Vagina (tissue), 2 donors: ENCODE measurements at regions not wholly inside any gene's neighbourhood (a gene's known extent, or its start where the extent isn't known, plus 50 kb on each side); places are given as distances from the start of the nearest gene placed in this dataset.

Experiments used
- DNase-seq, 2 donors: peaks; one replicate each; pipeline ENCODE4 v3.0.0-alpha.2; 2017; ENCODE audit errors: extremely low spot score in 2 of 2
- H3K27ac ChIP-seq: fragments of 200-600 bp; sonication (generic); one replicate; pipeline ENCODE4 v1.5.1; 2019
- H3K27me3 ChIP-seq: fragments of 200-600 bp; sonication (generic); one replicate; pipeline ENCODE4 v1.5.1; 2019
- H3K36me3 ChIP-seq, 2 donors: fragments of 200-600 bp; sonication (generic); one replicate each; pipeline ENCODE4 v1.5.1; 2017 to 2019
- H3K4me1 ChIP-seq: fragments of 200-600 bp; sonication (generic); one replicate; pipeline ENCODE4 v1.5.1; 2019
- H3K4me3 ChIP-seq, 2 donors: fragments of 200-600 bp; sonication (generic); 1 replicate in 1 of 2; 2 replicates in 1 of 2; pipeline ENCODE4 v1.5.1; 2016 to 2019
- H3K9me3 ChIP-seq: fragments of 200-600 bp; sonication (generic); one replicate; pipeline ENCODE4 v1.5.1; 2019
- POLR2A ChIP-seq, 2 donors: fragments of 450-650 bp; IDR thresholded peaks; one replicate each; pipeline ENCODE4 v1.6.1; 2017; ENCODE audit warnings: antibody characterized with exemption in 2 of 2, mild to moderate bottlenecking in 2 of 2, moderate library complexity in 2 of 2
- POLR2AphosphoS5 ChIP-seq, 2 donors: sonication (generic); formaldehyde crosslinking; IDR thresholded peaks; one replicate each; pipeline ENCODE4 v1.9.0; 2017; ENCODE audit warnings: antibody characterized with exemption in 2 of 2, mild to moderate bottlenecking in 2 of 2, low read depth in 1 of 2; ENCODE audit not compliant: insufficient read depth in 1 of 2
- intact Hi-C: fragments of 100-400 bp; cut with DNase I; formaldehyde crosslinking; loops from one replicate; pipeline ENCODE4 v1.15.1; 2023
- TF ChIP-seq, protein P1 (sequence below), 3 experiments: fragments of 450-650 bp in 2 of 3; fragments of 200-600 bp in 1 of 3; sonication (generic) in 1 of 3; IDR thresholded peaks; one replicate each; pipeline ENCODE4 v1.5.1; 2017 to 2019; ENCODE audit warnings: antibody characterized with exemption in 3 of 3, mild to moderate bottlenecking in 2 of 3, moderate library complexity in 2 of 3

DNA sequence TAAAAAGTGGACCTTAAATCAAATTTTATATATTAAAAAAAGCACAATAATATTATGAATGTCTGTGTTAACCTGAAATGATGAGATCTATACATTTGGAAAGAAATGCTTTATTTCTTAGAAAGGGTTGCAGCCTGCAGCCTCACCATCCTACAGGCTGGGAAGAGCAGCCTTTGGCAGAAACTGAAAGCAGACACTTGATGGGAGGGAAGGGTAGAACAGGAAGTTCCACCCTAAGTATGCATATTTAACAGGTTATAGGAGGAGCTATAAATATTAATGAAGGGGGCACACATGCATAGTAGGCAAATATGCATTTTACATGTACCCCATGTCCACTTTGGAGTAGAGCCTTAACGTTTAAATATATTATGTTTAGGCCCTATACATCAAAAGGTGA lies 498.0 kb downstream of the FLRT2 start:
- Histone ChIP-seq H3K27ac (no peak overlapping the region), H3K27me3 (no peaks in the 10 kb centered on the region), H3K9me3 (no peaks in the 10 kb centered on the region), H3K4me1 (no peaks in the 10 kb centered on the region), H3K4me3 (no peak overlapping the region), H3K36me3 (no peaks in the 10 kb centered on the region)
- DNase-seq = no peak
- intact Hi-C loops = no loop called here
- TF ChIP-seq, protein P1, sequence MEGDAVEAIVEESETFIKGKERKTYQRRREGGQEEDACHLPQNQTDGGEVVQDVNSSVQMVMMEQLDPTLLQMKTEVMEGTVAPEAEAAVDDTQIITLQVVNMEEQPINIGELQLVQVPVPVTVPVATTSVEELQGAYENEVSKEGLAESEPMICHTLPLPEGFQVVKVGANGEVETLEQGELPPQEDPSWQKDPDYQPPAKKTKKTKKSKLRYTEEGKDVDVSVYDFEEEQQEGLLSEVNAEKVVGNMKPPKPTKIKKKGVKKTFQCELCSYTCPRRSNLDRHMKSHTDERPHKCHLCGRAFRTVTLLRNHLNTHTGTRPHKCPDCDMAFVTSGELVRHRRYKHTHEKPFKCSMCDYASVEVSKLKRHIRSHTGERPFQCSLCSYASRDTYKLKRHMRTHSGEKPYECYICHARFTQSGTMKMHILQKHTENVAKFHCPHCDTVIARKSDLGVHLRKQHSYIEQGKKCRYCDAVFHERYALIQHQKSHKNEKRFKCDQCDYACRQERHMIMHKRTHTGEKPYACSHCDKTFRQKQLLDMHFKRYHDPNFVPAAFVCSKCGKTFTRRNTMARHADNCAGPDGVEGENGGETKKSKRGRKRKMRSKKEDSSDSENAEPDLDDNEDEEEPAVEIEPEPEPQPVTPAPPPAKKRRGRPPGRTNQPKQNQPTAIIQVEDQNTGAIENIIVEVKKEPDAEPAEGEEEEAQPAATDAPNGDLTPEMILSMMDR (IDR thresholded peaks at IDR 0.05) = no peak
- TF ChIP-seq POLR2A (IDR thresholded peaks at IDR 0.05) (no peak), POLR2AphosphoS5 (IDR thresholded peaks at IDR 0.05; ENCODE audit: insufficient read depth in 1 of 2, low read depth in 1 of 2) (no peak)

DNA sequence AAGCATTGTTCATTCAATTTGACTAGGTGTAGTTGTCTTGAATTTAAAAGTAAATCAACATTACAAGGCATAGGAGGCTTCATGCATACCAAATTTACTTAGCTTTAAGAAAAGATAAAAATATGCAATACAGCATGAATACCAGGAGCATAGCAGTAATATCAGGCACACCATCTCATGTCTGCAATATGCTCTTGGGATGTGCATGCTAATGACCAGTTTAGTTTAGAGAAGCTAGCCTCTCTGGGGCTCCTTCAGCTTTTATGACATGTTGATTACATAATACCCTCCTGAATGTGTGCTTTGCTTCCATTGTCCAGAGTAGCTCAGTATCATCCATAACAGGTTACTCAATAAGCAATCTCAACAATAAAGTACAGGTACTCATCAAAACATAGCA lies 497.2 kb downstream of the FLRT2 start:
- no peak for TF ChIP-seq POLR2AphosphoS5 (IDR thresholded peaks at IDR 0.05; ENCODE audit: insufficient read depth in 1 of 2, low read depth in 1 of 2)
- TF ChIP-seq POLR2A (IDR thresholded peaks at IDR 0.05) = no peak
- TF ChIP-seq, protein P1 (IDR thresholded peaks at IDR 0.05) = no peak
- Histone ChIP-seq H3K9me3 (no peaks in the 10 kb centered on the region), H3K27ac (no peak overlapping the region), H3K36me3 (no peaks in the 10 kb centered on the region), H3K4me1 (no peaks in the 10 kb centered on the region), H3K27me3 (no peaks in the 10 kb centered on the region), H3K4me3 (no peak overlapping the region)
- intact Hi-C loops = no loop called here
- DNase-seq = no peak

DNA sequence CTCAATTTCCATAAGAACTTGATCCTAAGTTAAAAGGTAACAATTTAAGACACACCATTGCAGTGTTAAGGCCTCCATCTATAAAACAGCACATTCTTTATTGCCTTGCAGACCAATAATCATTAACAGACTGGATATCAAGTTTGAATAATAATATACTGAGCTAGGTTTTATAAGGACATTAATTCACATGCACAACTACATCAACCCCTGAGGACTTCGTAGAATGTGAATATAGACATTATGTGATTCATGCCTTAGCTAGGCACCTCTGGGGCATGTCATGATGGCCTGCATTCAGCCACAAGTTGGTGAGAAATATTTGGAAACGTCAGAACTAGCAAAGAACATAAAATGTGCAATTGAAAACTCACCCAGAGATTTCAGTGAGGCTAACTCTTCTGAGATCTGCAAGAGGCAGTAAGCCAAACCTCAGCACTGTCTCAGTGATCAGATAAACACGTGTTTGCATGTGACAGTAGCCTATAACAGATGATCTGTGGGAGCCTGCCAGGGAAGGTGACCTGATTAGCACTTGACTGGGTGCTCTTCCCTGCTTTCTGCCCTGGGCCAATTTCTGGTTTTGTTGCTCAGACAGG lies 492.2 kb downstream of the FLRT2 start:
- intact Hi-C loops = no loop called here

DNA sequence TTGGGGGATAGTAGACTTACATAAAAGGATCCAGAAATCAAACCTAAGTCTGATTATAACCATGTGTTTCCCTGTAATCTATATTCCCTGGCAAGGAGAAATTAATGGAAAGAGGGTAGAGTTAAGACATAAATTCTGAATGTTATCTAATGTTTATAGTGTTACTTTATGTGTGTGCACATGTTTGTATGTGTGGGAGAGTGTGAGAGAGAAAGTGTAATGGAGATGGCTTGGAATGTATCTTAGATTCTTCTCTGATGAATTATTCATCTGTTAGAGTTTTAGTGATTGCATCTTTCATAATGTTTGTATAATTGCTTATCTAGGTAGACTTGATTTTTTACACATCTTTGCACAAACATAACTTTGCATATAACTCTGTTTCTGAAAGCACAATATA lies 490.9 kb downstream of the FLRT2 start:
- Histone ChIP-seq H3K27me3 (no peaks in the 10 kb centered on the region), H3K27ac (no peak overlapping the region), H3K9me3 (no peaks in the 10 kb centered on the region), H3K4me3 (no peak overlapping the region), H3K36me3 (no peaks in the 10 kb centered on the region), H3K4me1 (no peaks in the 10 kb centered on the region)
- intact Hi-C loops = no loop called here
- no peak for DNase-seq
- TF ChIP-seq POLR2AphosphoS5 (IDR thresholded peaks at IDR 0.05; ENCODE audit: insufficient read depth in 1 of 2, low read depth in 1 of 2) = no peak

More for the DNA sequence above, 492.2 kb downstream of the FLRT2 start:
- H3K9me3 ChIP-seq = no peaks in the 10 kb centered on the region
- TF ChIP-seq POLR2A (IDR thresholded peaks at IDR 0.05) = no peak
- TF ChIP-seq, protein P1 (IDR thresholded peaks at IDR 0.05) = no peak
- no peak for DNase-seq
- H3K27me3 ChIP-seq = no peaks in the 10 kb centered on the region
- no peaks in the 10 kb centered on the region for H3K36me3 ChIP-seq
- H3K4me1 ChIP-seq = no peaks in the 10 kb centered on the region
- H3K27ac ChIP-seq = no peak overlapping the region
- no peak overlapping the region for H3K4me3 ChIP-seq

DNA sequence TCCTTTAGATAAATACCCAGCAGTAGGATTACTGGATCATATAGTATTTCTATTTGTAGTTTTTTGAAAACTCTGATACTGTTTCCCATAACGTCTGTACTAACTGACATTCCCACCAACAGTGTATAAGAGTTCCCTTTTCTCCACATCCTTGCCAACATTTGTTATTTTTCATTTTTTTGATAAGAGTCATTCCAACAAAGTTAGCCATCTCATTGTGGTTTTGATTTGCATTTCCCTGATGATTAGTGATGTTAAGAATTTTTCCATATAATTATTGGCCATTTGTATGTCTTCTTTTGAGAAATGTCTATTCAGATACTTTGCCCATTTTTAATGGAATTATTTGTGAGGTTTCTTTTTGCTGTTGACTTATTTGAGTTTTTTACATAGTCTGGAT lies 486.0 kb downstream of the FLRT2 start:
- H3K36me3 ChIP-seq = no peaks in the 10 kb centered on the region
- TF ChIP-seq, protein P1 (IDR thresholded peaks at IDR 0.05) = no peak
- TF ChIP-seq POLR2A (IDR thresholded peaks at IDR 0.05) (no peak), POLR2AphosphoS5 (IDR thresholded peaks at IDR 0.05; ENCODE audit: insufficient read depth in 1 of 2, low read depth in 1 of 2) (no peak)
- intact Hi-C loops = no loop called here
- no peak for DNase-seq
- H3K4me3 ChIP-seq = no peak overlapping the region
- H3K9me3 ChIP-seq = no peaks in the 10 kb centered on the region
- no peaks in the 10 kb centered on the region for H3K4me1 ChIP-seq
- H3K27me3 ChIP-seq = no peaks in the 10 kb centered on the region
- H3K27ac ChIP-seq = no peak overlapping the region
